ENCODE measurements at regions not wholly inside any gene's neighbourhood (a gene's known extent, or its start where the extent isn't known, plus 50 kb on each side); places are given as distances from the start of the nearest gene placed in this dataset.

GRCh38 chr5:3030511-3031165, 279.2 kb upstream of the IRX2 start:
- Mint-ChIP-seq H3K4me1 (no peaks in the 10 kb centered on the region), H3K27ac (no peak overlapping the region), H3K9me3 (no peaks in the 10 kb centered on the region), H3K4me3 (no peak overlapping the region), H3K27me3 (no peaks in the 10 kb centered on the region), H3K36me3 (no peaks in the 10 kb centered on the region)

- Mint-ChIP-seq H3K4me3 (no peak overlapping the region), H3K9me3 (no peaks in the 10 kb centered on the region), H3K4me1 (no peaks in the 10 kb centered on the region), H3K27ac (no peak overlapping the region), H3K27me3 (no peaks in the 10 kb centered on the region), H3K36me3 (no peaks in the 10 kb centered on the region)
These were observed 277.9 kb upstream of the IRX2 start for GRCh38 chr5:3029396-3029795.

DNA sequence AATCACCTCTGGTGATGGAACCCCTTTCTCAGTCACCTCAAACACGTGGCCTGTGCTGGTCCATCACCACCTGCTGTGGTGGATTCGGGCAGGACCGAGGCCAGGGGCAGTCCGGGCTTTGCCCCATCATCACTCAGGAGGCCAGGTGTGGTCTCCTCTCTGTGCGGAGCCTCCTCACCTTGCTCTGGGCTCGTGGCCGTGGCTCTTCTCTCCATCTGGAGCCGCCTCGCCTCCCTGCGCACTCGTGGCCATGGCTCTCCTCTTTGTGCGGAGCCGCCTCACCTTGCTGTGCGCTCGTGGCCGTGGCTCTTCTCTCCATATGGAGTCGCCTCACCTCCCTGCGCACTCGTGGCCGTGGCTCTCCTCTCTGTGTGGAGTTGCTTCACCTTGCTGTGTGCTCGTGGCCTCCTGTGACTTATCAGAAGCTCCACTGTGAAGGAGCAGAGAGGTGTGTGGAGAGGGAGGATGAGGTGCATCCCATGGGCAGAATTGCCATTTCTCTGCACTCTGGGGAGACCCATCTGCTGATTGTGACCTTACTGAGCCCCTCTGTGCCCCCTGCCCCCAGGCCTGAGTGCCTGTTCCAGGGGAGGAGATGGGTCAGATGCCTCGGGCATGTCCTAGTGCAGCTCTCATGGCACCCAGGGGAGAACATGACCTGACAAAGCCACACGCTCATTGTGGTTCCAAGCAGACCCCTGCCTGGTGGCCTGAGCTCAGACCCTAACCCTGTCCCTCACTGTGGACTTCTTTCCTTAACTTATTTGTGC, 276.6 kb upstream of the IRX2 start:
- no peak overlapping the region for H3K4me3 Mint-ChIP-seq
- no peaks in the 10 kb centered on the region for H3K36me3 Mint-ChIP-seq
- H3K27me3 Mint-ChIP-seq = no peaks in the 10 kb centered on the region

DNA sequence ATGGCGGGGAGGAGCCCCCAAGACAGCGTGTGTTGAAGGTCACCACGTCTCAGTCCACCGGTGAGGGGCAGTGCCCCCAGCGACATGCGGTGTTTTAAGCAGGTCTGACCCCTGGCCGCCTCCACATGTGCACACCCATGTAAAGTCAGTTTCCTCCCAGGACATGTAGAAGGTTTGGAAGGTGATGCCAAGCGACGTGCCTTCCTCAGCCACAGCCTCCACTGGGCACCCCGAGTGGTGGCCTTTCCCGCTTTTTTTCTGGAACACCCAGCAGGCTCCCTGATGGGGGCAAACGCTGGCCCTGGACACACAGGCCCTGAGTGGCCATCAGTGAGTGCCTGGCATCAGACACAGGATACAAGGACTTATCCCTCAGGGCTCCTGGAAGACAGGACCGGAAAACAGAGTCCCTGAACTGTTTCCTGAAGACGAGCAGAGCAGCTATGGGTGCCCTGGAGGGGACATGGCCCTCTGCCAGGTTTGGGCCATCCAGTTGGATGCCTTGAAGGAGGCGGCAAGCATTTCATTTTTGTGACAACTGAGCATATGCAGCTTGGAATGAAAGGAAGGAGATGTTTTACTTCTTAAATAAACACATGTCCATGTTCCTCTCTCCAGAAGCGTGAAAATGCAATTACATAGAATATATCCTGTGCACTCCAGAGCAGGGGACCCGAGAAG, 275.8 kb upstream of the IRX2 start:
- Mint-ChIP-seq H3K27ac (no peak overlapping the region), H3K27me3 (no peaks in the 10 kb centered on the region), H3K9me3 (no peaks in the 10 kb centered on the region), H3K4me1 (no peaks in the 10 kb centered on the region), H3K36me3 (no peaks in the 10 kb centered on the region), H3K4me3 (no peak overlapping the region)

More for the DNA sequence above, 276.6 kb upstream of the IRX2 start:
- Mint-ChIP-seq H3K27ac (no peak overlapping the region), H3K9me3 (no peaks in the 10 kb centered on the region), H3K4me1 (no peaks in the 10 kb centered on the region)

- no peaks in the 10 kb centered on the region for H3K27me3 Mint-ChIP-seq
- H3K9me3 Mint-ChIP-seq = no peaks in the 10 kb centered on the region
- H3K4me1 Mint-ChIP-seq = no peaks in the 10 kb centered on the region
- no peak overlapping the region for H3K27ac Mint-ChIP-seq
- H3K4me3 Mint-ChIP-seq = no peak overlapping the region
- H3K36me3 Mint-ChIP-seq = no peaks in the 10 kb centered on the region
These were observed 275.2 kb upstream of the IRX2 start for GRCh38 chr5:3026651-3027050.

DNA sequence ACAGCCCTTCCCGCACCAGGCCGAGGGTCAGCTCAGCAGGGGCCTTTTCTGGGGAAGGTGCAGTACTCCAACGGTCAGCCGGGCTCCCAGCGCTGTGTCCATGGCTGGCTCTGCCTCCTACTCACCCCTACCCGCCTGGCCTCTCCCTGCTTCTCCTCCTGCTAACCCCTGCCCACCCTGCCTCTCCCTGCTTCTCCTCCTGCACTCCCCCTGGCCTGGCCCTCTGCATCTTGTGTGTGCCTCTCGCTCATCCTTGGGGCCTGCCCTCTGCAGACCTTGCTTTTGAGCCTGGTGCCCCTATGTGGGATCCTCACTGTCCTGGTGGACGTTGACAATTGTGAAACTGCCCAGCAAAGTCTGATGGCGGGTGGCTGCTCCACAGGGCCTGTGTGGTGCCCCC, 274.6 kb upstream of the IRX2 start:
- Mint-ChIP-seq H3K27ac (no peak overlapping the region), H3K36me3 (no peaks in the 10 kb centered on the region), H3K4me1 (no peaks in the 10 kb centered on the region), H3K27me3 (no peaks in the 10 kb centered on the region), H3K4me3 (no peak overlapping the region), H3K9me3 (no peaks in the 10 kb centered on the region)

DNA sequence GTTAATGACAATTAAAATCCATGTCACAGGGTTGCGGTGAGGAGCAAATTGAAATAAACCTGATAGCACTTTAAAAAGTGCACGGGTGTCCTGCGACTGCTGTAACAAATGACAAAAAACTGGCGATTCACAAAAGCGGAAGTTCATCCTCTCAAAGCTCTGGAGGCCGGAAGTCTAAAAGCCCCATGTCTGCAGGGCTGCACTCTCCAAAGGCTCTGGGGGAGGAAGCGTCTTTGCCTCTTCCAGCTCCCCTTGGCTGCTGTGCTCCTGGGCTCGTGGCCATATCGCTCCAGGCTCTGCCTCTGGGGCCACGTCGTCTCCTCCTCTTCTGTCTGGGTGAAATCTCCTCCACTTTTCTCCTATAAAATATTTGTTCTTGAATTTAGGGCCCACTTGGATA, 273.9 kb upstream of the IRX2 start:
- no peaks in the 10 kb centered on the region for H3K36me3 Mint-ChIP-seq
- no peak overlapping the region for H3K4me3 Mint-ChIP-seq
- H3K27ac Mint-ChIP-seq = no peak overlapping the region
- H3K9me3 Mint-ChIP-seq = no peaks in the 10 kb centered on the region
- H3K4me1 Mint-ChIP-seq = no peaks in the 10 kb centered on the region
- H3K27me3 Mint-ChIP-seq = no peaks in the 10 kb centered on the region

- Mint-ChIP-seq H3K9me3 (no peaks in the 10 kb centered on the region), H3K36me3 (no peaks in the 10 kb centered on the region), H3K27ac (no peak overlapping the region), H3K4me1 (no peaks in the 10 kb centered on the region), H3K4me3 (no peak overlapping the region), H3K27me3 (no peaks in the 10 kb centered on the region)
These were observed 273.5 kb upstream of the IRX2 start for GRCh38 chr5:3024976-3025375.

DNA sequence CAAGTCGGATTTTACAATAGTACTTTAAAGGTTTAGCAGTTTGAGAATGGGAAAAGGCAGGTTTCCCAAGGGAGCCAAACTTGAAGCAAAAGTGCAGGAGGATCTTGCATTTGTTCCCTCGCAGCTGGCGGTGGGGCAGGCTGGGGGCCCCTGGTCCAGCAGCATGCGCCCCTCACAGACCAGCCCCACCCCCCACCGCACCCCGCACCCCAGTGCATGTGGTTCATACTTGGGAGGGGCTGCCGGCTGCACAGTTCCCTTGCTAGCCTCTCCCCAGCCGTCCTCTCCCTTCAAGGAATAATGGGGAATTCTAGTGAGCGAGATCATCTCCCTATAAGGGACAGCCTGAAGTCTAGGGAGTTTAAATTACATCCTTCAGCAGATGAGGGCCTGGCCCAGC, 273.1 kb upstream of the IRX2 start:
- no peaks in the 10 kb centered on the region for H3K9me3 Mint-ChIP-seq
- H3K27ac Mint-ChIP-seq = no peak overlapping the region
- H3K4me1 Mint-ChIP-seq = no peaks in the 10 kb centered on the region
- H3K36me3 Mint-ChIP-seq = no peaks in the 10 kb centered on the region
- no peaks in the 10 kb centered on the region for H3K27me3 Mint-ChIP-seq
- no peak overlapping the region for H3K4me3 Mint-ChIP-seq

DNA sequence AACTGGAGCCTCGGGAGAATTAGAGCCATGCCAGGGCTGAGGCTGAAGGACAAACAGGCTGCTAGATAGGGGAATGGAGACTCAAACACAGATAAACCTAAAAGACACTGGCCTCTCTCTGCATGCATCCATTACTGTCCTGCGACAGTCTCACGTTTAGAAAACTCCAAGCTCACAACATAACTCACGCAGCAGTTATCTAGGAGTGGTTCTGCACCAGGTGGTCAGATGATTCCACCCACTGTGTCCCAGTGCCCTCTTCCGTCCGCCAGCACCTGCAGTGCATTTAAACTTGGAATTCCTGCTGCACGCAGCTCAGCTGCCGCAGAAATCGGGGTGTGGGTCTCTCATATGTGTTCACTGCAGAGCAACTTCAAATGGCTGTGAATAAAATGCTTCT, 272.6 kb upstream of the IRX2 start:
- Mint-ChIP-seq H3K27me3 (no peaks in the 10 kb centered on the region), H3K9me3 (no peaks in the 10 kb centered on the region), H3K27ac (no peak overlapping the region), H3K36me3 (no peaks in the 10 kb centered on the region), H3K4me1 (no peaks in the 10 kb centered on the region), H3K4me3 (no peak overlapping the region)

DNA sequence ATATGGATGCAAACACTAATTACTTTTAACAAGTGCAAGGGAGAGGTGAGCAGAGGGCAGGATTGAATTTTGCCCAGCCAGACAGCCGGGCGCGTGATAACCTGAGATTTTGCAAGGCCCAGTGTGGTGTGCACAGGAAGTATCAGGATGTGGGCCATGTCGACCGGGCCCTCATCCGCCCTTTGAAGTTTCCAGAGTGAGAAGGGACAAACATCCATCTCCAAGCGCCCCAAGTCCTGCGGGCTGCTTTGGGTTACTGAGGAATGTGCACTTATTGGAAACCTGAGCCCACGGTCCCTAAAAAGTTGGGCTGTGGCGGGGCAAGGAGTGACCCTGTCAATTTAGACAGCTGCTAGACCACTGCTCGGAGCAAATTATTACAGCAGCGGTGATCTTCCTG, 272.2 kb upstream of the IRX2 start:
- Mint-ChIP-seq H3K4me3 (no peak overlapping the region), H3K4me1 (no peaks in the 10 kb centered on the region), H3K9me3 (no peaks in the 10 kb centered on the region), H3K27ac (no peak overlapping the region), H3K36me3 (no peaks in the 10 kb centered on the region), H3K27me3 (no peaks in the 10 kb centered on the region)

DNA sequence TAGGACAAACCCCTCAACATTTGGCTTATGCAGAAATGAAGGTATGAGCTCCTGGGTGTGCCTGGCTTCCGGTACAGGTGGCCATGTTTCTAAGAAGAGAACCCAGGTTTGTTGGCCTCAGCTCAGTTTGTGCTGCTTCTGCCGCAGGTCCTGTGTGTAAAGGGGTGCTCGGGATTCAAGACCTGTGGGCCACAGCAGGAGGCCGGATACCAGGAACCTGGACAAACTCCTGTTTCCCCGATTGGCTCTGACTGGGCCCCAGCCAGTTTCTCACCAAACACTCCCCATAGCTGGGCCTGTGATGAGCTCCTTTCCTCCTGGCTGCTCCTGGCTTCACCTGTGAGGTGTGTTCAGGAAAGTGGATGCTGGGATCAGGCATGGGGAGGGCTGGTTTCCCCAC, 271.2 kb upstream of the IRX2 start:
- H3K36me3 Mint-ChIP-seq = no peaks in the 10 kb centered on the region
- H3K27ac Mint-ChIP-seq = no peak overlapping the region
- H3K27me3 Mint-ChIP-seq = no peaks in the 10 kb centered on the region
- H3K9me3 Mint-ChIP-seq = no peaks in the 10 kb centered on the region
- no peak overlapping the region for H3K4me3 Mint-ChIP-seq
- H3K4me1 Mint-ChIP-seq = no peaks in the 10 kb centered on the region

DNA sequence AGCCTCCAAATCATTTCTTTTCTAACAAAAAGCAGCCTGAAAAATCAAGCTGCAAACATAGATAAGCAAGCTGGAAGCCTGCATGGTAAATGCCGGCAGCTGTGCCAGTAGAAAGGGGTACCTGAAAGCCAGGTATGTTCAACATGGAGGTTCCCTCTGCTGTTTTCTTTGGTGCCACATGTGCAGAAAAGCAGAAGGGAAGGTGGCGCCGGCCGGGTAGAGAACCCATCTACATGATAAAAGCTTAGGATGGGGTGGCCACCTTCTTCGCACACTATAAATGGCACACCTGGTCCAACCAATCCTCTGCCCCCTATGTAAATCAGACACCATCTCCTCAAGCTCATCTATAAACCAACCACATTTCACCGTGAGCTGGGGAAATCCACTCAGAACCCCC, 268.9 kb upstream of the IRX2 start:
- no peaks in the 10 kb centered on the region for H3K9me3 Mint-ChIP-seq
- no peaks in the 10 kb centered on the region for H3K27me3 Mint-ChIP-seq
- no peak overlapping the region for H3K4me3 Mint-ChIP-seq
- H3K4me1 Mint-ChIP-seq = no peaks in the 10 kb centered on the region
- no peak overlapping the region for H3K27ac Mint-ChIP-seq
- no peaks in the 10 kb centered on the region for H3K36me3 Mint-ChIP-seq

GRCh38 chr5:3019045-3019444, 267.6 kb upstream of the IRX2 start:
- Mint-ChIP-seq H3K4me1 (no peaks in the 10 kb centered on the region), H3K36me3 (no peaks in the 10 kb centered on the region), H3K27me3 (no peaks in the 10 kb centered on the region), H3K27ac (no peak overlapping the region), H3K4me3 (no peak overlapping the region), H3K9me3 (no peaks in the 10 kb centered on the region)

GRCh38 chr5:3011764-3012017, 260.2 kb upstream of the IRX2 start:
- no peaks in the 10 kb centered on the region for H3K36me3 Mint-ChIP-seq
- H3K27me3 Mint-ChIP-seq = no peaks in the 10 kb centered on the region
- H3K27ac Mint-ChIP-seq = no peak overlapping the region
- H3K4me3 Mint-ChIP-seq = no peak overlapping the region
- H3K4me1 Mint-ChIP-seq = no peaks in the 10 kb centered on the region
- no peaks in the 10 kb centered on the region for H3K9me3 Mint-ChIP-seq

DNA sequence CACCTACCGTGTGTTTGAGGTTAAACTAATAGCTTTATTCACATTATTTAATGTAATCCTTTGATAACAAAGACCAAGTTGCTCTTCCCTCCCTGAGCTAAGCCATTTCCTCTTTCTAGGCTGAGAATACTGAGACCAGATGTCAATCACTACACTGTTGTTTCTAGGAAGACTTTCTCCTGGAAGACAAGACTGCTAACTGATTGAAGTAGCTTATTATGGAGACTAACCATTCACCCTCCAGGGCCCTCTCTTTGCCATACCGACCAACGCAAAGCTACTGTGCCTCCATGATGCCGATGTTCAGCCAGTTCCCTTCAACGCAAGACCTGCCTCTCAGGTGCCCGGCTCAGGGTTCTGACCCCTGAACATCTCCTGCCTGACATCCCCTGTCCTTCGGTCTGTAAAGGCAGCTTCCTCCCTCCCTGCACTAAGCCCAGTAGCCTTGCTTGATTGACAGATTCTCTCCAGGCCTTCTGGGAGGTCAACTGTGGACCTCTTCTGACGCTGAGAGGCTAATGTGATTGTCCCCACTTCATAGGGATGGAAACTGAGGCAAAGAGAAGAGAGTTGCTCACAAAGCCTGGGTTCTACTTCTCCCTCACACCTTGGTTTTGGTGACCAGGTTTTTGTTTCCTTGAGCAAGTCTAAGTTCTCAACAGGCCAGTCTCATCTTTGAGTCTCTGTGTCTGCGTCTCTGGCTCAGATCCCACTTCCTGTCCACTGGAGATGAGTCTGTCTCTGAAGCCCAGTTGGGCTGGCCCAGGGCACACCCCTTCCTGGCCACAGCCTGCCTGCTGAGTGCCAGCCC, 259.7 kb upstream of the IRX2 start:
- H3K9me3 Mint-ChIP-seq = no peaks in the 10 kb centered on the region
- H3K36me3 Mint-ChIP-seq = no peaks in the 10 kb centered on the region
- H3K4me3 Mint-ChIP-seq = no peak overlapping the region
- no peaks in the 10 kb centered on the region for H3K27me3 Mint-ChIP-seq
- H3K27ac Mint-ChIP-seq = no peak overlapping the region
- H3K4me1 Mint-ChIP-seq = no peaks in the 10 kb centered on the region

Measured in activated naive CD4-positive, alpha-beta T cell treated with anti-CD3 and anti-CD28 coated beads, Interleukin-2, amount 50 U/mL, for 24 hours (primary cell).